AG04450 (cell line): ENCODE measurements at regions not wholly inside any gene's neighbourhood (a gene's known extent, or its start where the extent isn't known, plus 50 kb on each side); places are given as distances from the start of the nearest gene placed in this dataset.

ENCODE experiments used
- CTCF ChIA-PET: fragments of 300-600, 350-600 bp; formaldehyde crosslinking; extraction: SDS; loops from one replicate; lab custom pipeline; 2022; ENCODE audit warnings: antibody characterized with exemption, inconsistent platforms; lab: Charles Lee
- POLR2A ChIA-PET: fragments of 350-600 bp; formaldehyde crosslinking; extraction: SDS; loops from one replicate; lab custom pipeline; 2021; ENCODE audit warnings: antibody characterized with exemption, inconsistent platforms; lab: Yijun Ruan, JAX
- DNase-seq: peaks from one replicate; pipeline ENCODE4 v3.0.0-alpha.2; 2011; ENCODE audit warnings: low read depth, low spot score
- H3K27ac ChIP-seq: one replicate; pipeline ENCODE4 v1.5.1; 2012; ENCODE audit warnings: low read depth, low read length, control low read depth
- H3K27me3 ChIP-seq: one replicate; pipeline ENCODE4 v1.6.0; 2012; ENCODE audit warnings: low read length; ENCODE audit not compliant: control insufficient read depth, insufficient read depth
- H3K4me3 ChIP-seq: 2 replicates; pipeline ENCODE4 v1.5.1; 2011; ENCODE audit warnings: mild to moderate bottlenecking, low read depth, low read length, control low read depth
- H3K9me3 ChIP-seq: 2 replicates; pipeline ENCODE4 v1.5.1; 2012; ENCODE audit warnings: low read length; ENCODE audit not compliant: control insufficient read depth, insufficient read depth
- CTCF ChIP-seq: IDR thresholded peaks from 2 replicates; pipeline ENCODE4 v1.5.1; 2011; ENCODE audit warnings: low read depth, low read length, control low read depth, inconsistent platforms

- Histone ChIP-seq H3K27me3 (no peaks in the 10 kb centered on the region), H3K9me3 (no peaks in the 10 kb centered on the region; the same call in 1 of the 2 replicates), H3K27ac (no peak overlapping the region), H3K4me3 (no peak overlapping the region)
- POLR2A ChIA-PET, result no interaction called here
- TF ChIP-seq CTCF, result no peak
- DNase-seq, result no peak
- CTCF ChIA-PET, result no interaction called here
Observed at GRCh38 chr12:88691811-88692210, 111.5 kb upstream of the KITLG start.

GRCh38 chr12:88684610-88685009, 104.3 kb upstream of the KITLG start:
- CTCF ChIA-PET, result no interaction called here
- no peak for TF ChIP-seq CTCF

GRCh38 chr12:88684170-88684569, 103.9 kb upstream of the KITLG start:
- no peak for TF ChIP-seq CTCF
- DNase-seq, result no peak
- H3K9me3 ChIP-seq, result no peaks in the 10 kb centered on the region; the same call in 1 of the 2 replicates
- H3K27ac ChIP-seq, result no peak overlapping the region
- ChIA-PET POLR2A (no interaction called here), CTCF (no interaction called here)
- no peak overlapping the region for H3K4me3 ChIP-seq
- no peaks in the 10 kb centered on the region for H3K27me3 ChIP-seq

More at GRCh38 chr12:88684610-88685009, 104.3 kb upstream of the KITLG start:
- Histone ChIP-seq H3K27me3 (no peaks in the 10 kb centered on the region), H3K9me3 (no peaks in the 10 kb centered on the region; the same call in 1 of the 2 replicates), H3K27ac (no peak overlapping the region), H3K4me3 (no peak overlapping the region)
- no peak for DNase-seq
- POLR2A ChIA-PET, result no interaction called here

- no peaks in the 10 kb centered on the region; the same call in 1 of the 2 replicates for H3K9me3 ChIP-seq
- CTCF ChIA-PET, result interaction anchor here (0.5 kb wide), 1 partner anchor 140 kb away, joined by 6 read pairs; no protein-coding TSS in a partner anchor
- H3K4me3 ChIP-seq, result no peak overlapping the region
- no peak for DNase-seq
- no peak overlapping the region for H3K27ac ChIP-seq
- no peak for TF ChIP-seq CTCF
- POLR2A ChIA-PET, result no interaction called here
- no peaks in the 10 kb centered on the region for H3K27me3 ChIP-seq
Observed at GRCh38 chr12:88683628-88684027, 103.4 kb upstream of the KITLG start.

- no peak for DNase-seq
- ChIA-PET POLR2A (no interaction called here), CTCF (no interaction called here)
- H3K27me3 ChIP-seq, result no peaks in the 10 kb centered on the region
- H3K4me3 ChIP-seq, result no peak overlapping the region
- TF ChIP-seq CTCF, result no peak
- no peak overlapping the region for H3K27ac ChIP-seq
- no peaks in the 10 kb centered on the region; the same call in 1 of the 2 replicates for H3K9me3 ChIP-seq
Observed at GRCh38 chr12:88681271-88681670, 101.0 kb upstream of the KITLG start.
